MM.1S (cell line): ENCODE measurements at regions not wholly inside any gene's neighbourhood (a gene's known extent, or its start where the extent isn't known, plus 50 kb on each side); places are given as distances from the start of the nearest gene placed in this dataset.

ENCODE experiments used
- DNase-seq: peaks from one replicate; pipeline ENCODE4 v3.0.0-alpha.2; 2015
- H2AFZ ChIP-seq: fragments of 300-600 bp; sonication (generic); 2 replicates; pipeline ENCODE4 v1.6.0; 2016; ENCODE audit warnings: antibody characterized with exemption, low read length
- H3F3A ChIP-seq: fragments of 300-600 bp; sonication (generic); 2 replicates; pipeline ENCODE4 v1.6.1; 2016; ENCODE audit warnings: mild to moderate bottlenecking, antibody characterized with exemption, low read length, moderate library complexity, mixed read lengths; ENCODE audit not compliant: insufficient read depth
- H3K27ac ChIP-seq: fragments of 300-600 bp; sonication (generic); 2 replicates; pipeline ENCODE4 v1.5.1; 2016; ENCODE audit warnings: mild to moderate bottlenecking, low read length
- H3K27me3 ChIP-seq: fragments of 300-600 bp; sonication (generic); replicated peaks from 2 replicates; pipeline ENCODE4 v1.6.0; 2016; ENCODE audit warnings: low read length; ENCODE audit not compliant: insufficient read depth
- H3K36me3 ChIP-seq: fragments of 300-600 bp; sonication (generic); replicated peaks from 2 replicates; pipeline ENCODE4 v1.6.1; 2016; ENCODE audit warnings: mild to moderate bottlenecking, low read length, mixed read lengths; ENCODE audit not compliant: insufficient read depth
- H3K4me1 ChIP-seq: fragments of 300-600 bp; sonication (generic); 2 replicates; pipeline ENCODE4 v1.6.1; 2016; ENCODE audit warnings: low read length, mixed read lengths
- H3K4me2 ChIP-seq: fragments of 300-600 bp; sonication (generic); 2 replicates; pipeline ENCODE4 v1.6.0; 2016; ENCODE audit warnings: low read depth, low read length
- H3K4me3 ChIP-seq: fragments of 300-600 bp; sonication (generic); 2 replicates; pipeline ENCODE4 v1.5.1; 2016; ENCODE audit warnings: low read length, mixed read lengths
- H3K79me2 ChIP-seq: fragments of 300-600 bp; sonication (generic); 2 replicates; pipeline ENCODE4 v1.6.1; 2016; ENCODE audit warnings: mixed run types, low read length, mixed read lengths
- H3K9ac ChIP-seq: fragments of 300-600 bp; sonication (generic); 2 replicates; pipeline ENCODE4 v1.6.1; 2016; ENCODE audit warnings: low read length, mixed read lengths
- H3K9me2 ChIP-seq: fragments of 300-600 bp; sonication (generic); replicated peaks from 2 replicates; pipeline ENCODE4 v1.6.1; 2016; ENCODE audit warnings: mild to moderate bottlenecking, low read length, mixed read lengths; ENCODE audit not compliant: insufficient read depth
- H3K9me3 ChIP-seq: fragments of 300-600 bp; sonication (generic); replicated peaks from 2 replicates; pipeline ENCODE4 v1.6.1; 2016; ENCODE audit warnings: mild to moderate bottlenecking, low read length, mixed read lengths; ENCODE audit not compliant: insufficient read depth
- H4K20me1 ChIP-seq: fragments of 300-600 bp; sonication (generic); 2 replicates; pipeline ENCODE4 v1.6.1; 2016; ENCODE audit warnings: mild to moderate bottlenecking, low read length, moderate library complexity, mixed read lengths; ENCODE audit not compliant: insufficient read depth
- EZH2 ChIP-seq: fragments of 300-600 bp; sonication (generic); optimal IDR thresholded peaks from 2 replicates; pipeline ENCODE3; 2017; ENCODE audit warnings: low read depth, mild to moderate bottlenecking, antibody characterized with exemption, low read length, mixed read lengths
- EZH2phosphoT487 ChIP-seq: fragments of 300-600 bp; sonication (generic); IDR thresholded peaks from 2 replicates; pipeline ENCODE4 v1.6.1; 2018; ENCODE audit warnings: antibody characterized with exemption, low read length
- TF ChIP-seq, protein P1 (sequence below): fragments of 300-600 bp; sonication (generic); IDR thresholded peaks from 2 replicates; pipeline ENCODE4 v1.5.1; 2016; ENCODE audit warnings: antibody characterized with exemption, low read length, mixed read lengths

DNA sequence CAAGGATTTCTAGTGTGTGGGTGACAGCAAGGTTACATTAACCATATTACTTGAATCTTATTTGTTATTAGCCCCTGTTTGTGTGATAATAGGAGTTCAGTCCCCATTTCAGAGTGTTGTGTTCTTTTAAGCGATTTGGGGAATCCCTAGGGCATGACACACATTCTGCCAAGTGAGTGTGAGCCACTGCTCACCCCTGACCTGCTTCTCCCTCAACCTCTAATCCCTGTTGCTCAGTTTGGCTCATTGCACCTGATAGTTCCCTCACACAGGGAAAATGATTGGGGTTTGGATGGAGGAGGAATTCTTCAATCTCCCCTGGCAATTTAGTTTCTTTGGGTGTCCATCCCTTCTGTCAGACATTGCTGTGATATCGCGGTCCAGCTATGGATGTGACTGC is 149.2 kb downstream of the DMRTA1 start:
- Histone ChIP-seq H3K4me1 (no peaks in the 10 kb centered on the region), H3K27ac (no peak overlapping the region), H3K9ac (no peak overlapping the region), H3F3A (no peaks in the 10 kb centered on the region), H3K4me2 (no peak overlapping the region), H3K9me3 (no peaks in the 10 kb centered on the region), H4K20me1 (no peaks in the 10 kb centered on the region), H2AFZ (no peak overlapping the region), H3K9me2 (no peaks in the 10 kb centered on the region), H3K27me3 (no peaks in the 10 kb centered on the region), H3K79me2 (no peaks in the 10 kb centered on the region), H3K4me3 (no peak overlapping the region), H3K36me3 (no peaks in the 10 kb centered on the region)
- DNase-seq: no peak
- TF ChIP-seq EZH2phosphoT487 (no peak), EZH2 (no peak)
- TF ChIP-seq, protein P1, sequence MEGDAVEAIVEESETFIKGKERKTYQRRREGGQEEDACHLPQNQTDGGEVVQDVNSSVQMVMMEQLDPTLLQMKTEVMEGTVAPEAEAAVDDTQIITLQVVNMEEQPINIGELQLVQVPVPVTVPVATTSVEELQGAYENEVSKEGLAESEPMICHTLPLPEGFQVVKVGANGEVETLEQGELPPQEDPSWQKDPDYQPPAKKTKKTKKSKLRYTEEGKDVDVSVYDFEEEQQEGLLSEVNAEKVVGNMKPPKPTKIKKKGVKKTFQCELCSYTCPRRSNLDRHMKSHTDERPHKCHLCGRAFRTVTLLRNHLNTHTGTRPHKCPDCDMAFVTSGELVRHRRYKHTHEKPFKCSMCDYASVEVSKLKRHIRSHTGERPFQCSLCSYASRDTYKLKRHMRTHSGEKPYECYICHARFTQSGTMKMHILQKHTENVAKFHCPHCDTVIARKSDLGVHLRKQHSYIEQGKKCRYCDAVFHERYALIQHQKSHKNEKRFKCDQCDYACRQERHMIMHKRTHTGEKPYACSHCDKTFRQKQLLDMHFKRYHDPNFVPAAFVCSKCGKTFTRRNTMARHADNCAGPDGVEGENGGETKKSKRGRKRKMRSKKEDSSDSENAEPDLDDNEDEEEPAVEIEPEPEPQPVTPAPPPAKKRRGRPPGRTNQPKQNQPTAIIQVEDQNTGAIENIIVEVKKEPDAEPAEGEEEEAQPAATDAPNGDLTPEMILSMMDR: no peak

DNA sequence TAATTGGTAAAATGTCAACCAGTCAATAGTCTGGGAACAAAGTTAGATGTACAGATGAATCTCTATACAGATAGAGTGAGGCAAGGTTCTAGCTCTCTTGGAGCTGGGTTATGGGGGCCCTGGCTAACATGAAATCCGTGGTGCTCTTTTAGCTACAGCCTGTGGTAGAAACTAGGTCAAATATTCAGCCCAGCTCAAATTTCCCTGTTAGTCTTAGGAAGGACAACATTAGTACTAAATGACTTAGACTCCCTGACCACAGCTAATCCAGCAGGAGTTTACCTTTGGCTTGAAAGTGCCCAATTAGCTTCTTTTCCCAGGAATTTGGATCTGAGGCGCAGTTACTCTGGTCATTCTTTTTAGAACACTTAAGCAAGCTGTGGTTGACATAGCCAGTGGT is 170.5 kb downstream of the DMRTA1 start:
- Histone ChIP-seq H2AFZ (no peak overlapping the region), H3K9ac (no peak overlapping the region), H3K9me2 (no peaks in the 10 kb centered on the region), H3K27ac (no peak overlapping the region), H3F3A (no peaks in the 10 kb centered on the region), H3K36me3 (no peaks in the 10 kb centered on the region), H3K4me1 (no peaks in the 10 kb centered on the region), H3K79me2 (no peaks in the 10 kb centered on the region), H3K9me3 (no peaks in the 10 kb centered on the region), H3K4me2 (no peak overlapping the region), H4K20me1 (no peaks in the 10 kb centered on the region), H3K4me3 (no peak overlapping the region), H3K27me3 (no peaks in the 10 kb centered on the region)
- TF ChIP-seq EZH2phosphoT487: no peak
- TF ChIP-seq, protein P1: no peak
- TF ChIP-seq EZH2: no peak
- no peak for DNase-seq

DNA sequence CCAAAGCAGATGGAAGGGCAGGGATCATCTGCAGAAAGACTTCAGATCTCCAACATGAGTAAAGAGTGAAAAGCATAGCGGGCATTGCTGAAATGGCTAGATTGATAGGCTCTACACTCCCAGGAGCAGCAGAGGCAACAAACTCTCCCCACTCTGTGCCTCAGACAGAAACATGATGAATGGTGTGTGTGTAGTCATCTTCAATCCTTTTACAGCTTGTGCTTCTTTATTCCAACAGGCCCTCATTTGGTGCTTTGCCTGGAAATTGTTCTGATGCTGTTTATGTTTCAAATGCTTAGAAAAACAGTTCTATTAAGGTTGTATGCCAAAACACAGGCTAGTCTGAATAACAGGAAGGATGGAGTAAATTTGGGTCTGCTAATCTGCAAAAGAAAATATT is 176.2 kb downstream of the DMRTA1 start:
- no peak for DNase-seq
- Histone ChIP-seq H3K4me1 (no peaks in the 10 kb centered on the region), H3K79me2 (no peaks in the 10 kb centered on the region), H3K27me3 (no peaks in the 10 kb centered on the region), H4K20me1 (no peaks in the 10 kb centered on the region), H3K27ac (no peak overlapping the region), H3F3A (no peaks in the 10 kb centered on the region), H3K36me3 (no peaks in the 10 kb centered on the region), H3K9me3 (no peaks in the 10 kb centered on the region), H3K4me3 (no peak overlapping the region), H3K9me2 (no peaks in the 10 kb centered on the region), H3K9ac (no peak overlapping the region), H2AFZ (no peak overlapping the region), H3K4me2 (no peak overlapping the region)
- no peak for TF ChIP-seq EZH2
- TF ChIP-seq, protein P1: no peak
- TF ChIP-seq EZH2phosphoT487: no peak
